ENCODE measurements at regions not wholly inside any gene's neighbourhood (a gene's known extent, or its start where the extent isn't known, plus 50 kb on each side); places are given as distances from the start of the nearest gene placed in this dataset.

DNA sequence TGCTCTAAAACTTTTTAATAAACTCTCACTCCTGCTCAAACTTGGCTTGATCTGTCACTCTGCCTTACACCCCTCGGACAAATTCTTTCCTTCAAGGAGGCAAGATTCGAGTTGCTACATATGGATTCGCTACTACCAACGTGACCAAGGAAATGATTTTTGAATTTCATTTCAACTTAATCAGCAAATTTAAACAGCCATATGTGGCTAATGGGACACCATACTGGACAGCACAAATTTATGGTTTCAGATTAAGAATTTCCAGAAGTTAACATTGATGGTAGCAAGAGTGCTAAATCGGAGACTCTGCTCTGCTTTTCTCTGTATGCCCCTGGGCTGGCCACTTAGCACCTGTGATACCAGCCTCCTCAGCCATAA, 318.2 kb upstream of the PSMD7 start:
- Histone ChIP-seq H3K4me1 (ENCODE audit: insufficient read depth) (no peaks in the 10 kb centered on the region), H4K20me1 (ENCODE audit: insufficient read depth, poor library complexity, severe bottlenecking) (no peaks in the 10 kb centered on the region), H3K9me2 (replicated peaks; ENCODE audit: insufficient read depth) (no peaks in the 10 kb centered on the region), H3K4me3 (no peak overlapping the region), H3K9me3 (ENCODE audit: low read depth) (no peaks in the 10 kb centered on the region), H3K36me3 (replicated peaks; ENCODE audit: insufficient read depth, low read depth) (no peaks in the 10 kb centered on the region), H3K27me3 (no peaks in the 10 kb centered on the region), H3K4me2 (no peak overlapping the region), H3K27ac (no peak overlapping the region), H3K79me2 (no peaks in the 10 kb centered on the region), H2AFZ (no peak overlapping the region)
- DNase-seq (ENCODE audit: low spot score): no peak
- no peak for TF ChIP-seq EZH2 (IDR thresholded peaks at IDR 0.05; ENCODE audit: borderline replicate concordance)
- TF ChIP-seq EZH2phosphoT487 (IDR thresholded peaks at IDR 0.05; ENCODE audit: low read depth, severe bottlenecking, unreplicated experiment): no peak
- TF ChIP-seq, protein P1, sequence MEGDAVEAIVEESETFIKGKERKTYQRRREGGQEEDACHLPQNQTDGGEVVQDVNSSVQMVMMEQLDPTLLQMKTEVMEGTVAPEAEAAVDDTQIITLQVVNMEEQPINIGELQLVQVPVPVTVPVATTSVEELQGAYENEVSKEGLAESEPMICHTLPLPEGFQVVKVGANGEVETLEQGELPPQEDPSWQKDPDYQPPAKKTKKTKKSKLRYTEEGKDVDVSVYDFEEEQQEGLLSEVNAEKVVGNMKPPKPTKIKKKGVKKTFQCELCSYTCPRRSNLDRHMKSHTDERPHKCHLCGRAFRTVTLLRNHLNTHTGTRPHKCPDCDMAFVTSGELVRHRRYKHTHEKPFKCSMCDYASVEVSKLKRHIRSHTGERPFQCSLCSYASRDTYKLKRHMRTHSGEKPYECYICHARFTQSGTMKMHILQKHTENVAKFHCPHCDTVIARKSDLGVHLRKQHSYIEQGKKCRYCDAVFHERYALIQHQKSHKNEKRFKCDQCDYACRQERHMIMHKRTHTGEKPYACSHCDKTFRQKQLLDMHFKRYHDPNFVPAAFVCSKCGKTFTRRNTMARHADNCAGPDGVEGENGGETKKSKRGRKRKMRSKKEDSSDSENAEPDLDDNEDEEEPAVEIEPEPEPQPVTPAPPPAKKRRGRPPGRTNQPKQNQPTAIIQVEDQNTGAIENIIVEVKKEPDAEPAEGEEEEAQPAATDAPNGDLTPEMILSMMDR (IDR thresholded peaks at IDR 0.05; ENCODE audit: poor library complexity): no peak
- 92% methylated on average over 5 of the region's 5 CpGs for WGBS (ENCODE audit: low lambda C conversion rate, missing lambda C conversion rate)

DNA sequence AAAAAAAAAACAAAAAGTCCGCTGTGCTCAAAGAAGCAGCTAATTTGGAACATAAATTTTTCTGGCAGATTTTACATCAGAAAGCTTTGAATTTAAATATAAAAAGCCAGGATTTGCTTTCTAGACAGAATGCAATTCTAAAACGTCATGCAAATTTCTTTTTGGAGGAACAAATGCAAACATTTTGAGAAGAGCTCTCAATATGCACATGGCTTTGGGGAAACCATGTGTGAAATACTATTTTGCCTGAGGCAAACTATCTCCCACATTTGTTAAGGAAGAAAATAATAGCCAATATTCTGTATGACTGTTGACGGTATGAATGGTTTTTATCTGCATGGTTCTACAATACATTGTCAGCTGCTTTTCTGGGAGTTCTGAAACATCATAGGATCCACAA, 320.0 kb upstream of the PSMD7 start:
- Histone ChIP-seq H3K27ac (no peak overlapping the region), H2AFZ (no peak overlapping the region), H3K4me3 (no peak overlapping the region), H3K4me1 (ENCODE audit: insufficient read depth) (no peaks in the 10 kb centered on the region), H3K9me2 (replicated peaks; ENCODE audit: insufficient read depth) (no peaks in the 10 kb centered on the region), H3K36me3 (replicated peaks; ENCODE audit: insufficient read depth, low read depth) (no peaks in the 10 kb centered on the region), H4K20me1 (ENCODE audit: insufficient read depth, poor library complexity, severe bottlenecking) (no peaks in the 10 kb centered on the region), H3K79me2 (no peaks in the 10 kb centered on the region), H3K27me3 (no peaks in the 10 kb centered on the region), H3K4me2 (no peak overlapping the region), H3K9me3 (ENCODE audit: low read depth) (no peaks in the 10 kb centered on the region)
- no peak for DNase-seq (ENCODE audit: low spot score)
- TF ChIP-seq EZH2phosphoT487 (IDR thresholded peaks at IDR 0.05; ENCODE audit: low read depth, severe bottlenecking, unreplicated experiment) (no peak), EZH2 (IDR thresholded peaks at IDR 0.05; ENCODE audit: borderline replicate concordance) (no peak)
- TF ChIP-seq, protein P1 (IDR thresholded peaks at IDR 0.05; ENCODE audit: poor library complexity): no peak
- WGBS (ENCODE audit: low lambda C conversion rate, missing lambda C conversion rate): 87% methylated on average over 3 of the region's 3 CpGs

DNA sequence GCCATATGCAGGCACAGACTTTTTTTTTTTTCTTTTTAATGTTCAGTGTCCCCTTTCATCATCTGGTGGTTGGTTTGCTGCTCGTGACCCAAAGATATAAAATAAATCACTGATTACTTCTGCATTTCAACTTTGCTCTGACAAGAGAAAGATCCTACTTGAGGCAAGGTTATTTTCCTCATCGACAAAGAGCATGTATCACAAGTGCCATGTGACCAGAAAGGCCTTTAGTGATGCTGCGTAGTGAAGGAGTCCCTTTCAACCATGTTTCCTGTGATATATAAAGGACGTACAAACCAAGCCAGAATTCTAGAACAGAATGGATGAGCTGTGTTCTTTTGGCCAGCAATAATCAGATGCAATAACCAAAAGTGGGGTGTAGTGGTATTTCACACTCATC, 323.4 kb upstream of the PSMD7 start:
- Histone ChIP-seq H2AFZ (no peak overlapping the region), H3K27ac (no peak overlapping the region), H3K4me3 (no peak overlapping the region), H3K4me2 (no peak overlapping the region), H3K9me2 (replicated peaks; ENCODE audit: insufficient read depth) (no peaks in the 10 kb centered on the region), H3K4me1 (ENCODE audit: insufficient read depth) (no peaks in the 10 kb centered on the region), H3K36me3 (replicated peaks; ENCODE audit: insufficient read depth, low read depth) (no peaks in the 10 kb centered on the region), H3K79me2 (no peaks in the 10 kb centered on the region), H4K20me1 (ENCODE audit: insufficient read depth, poor library complexity, severe bottlenecking) (no peaks in the 10 kb centered on the region), H3K27me3 (no peaks in the 10 kb centered on the region), H3K9me3 (ENCODE audit: low read depth) (no peaks in the 10 kb centered on the region)
- DNase-seq (ENCODE audit: low spot score): no peak
- 79% methylated on average over 4 of the region's 4 CpGs for WGBS (ENCODE audit: low lambda C conversion rate, missing lambda C conversion rate)
- TF ChIP-seq EZH2phosphoT487 (IDR thresholded peaks at IDR 0.05; ENCODE audit: low read depth, severe bottlenecking, unreplicated experiment) (no peak), EZH2 (IDR thresholded peaks at IDR 0.05; ENCODE audit: borderline replicate concordance) (no peak)
- TF ChIP-seq, protein P1 (IDR thresholded peaks at IDR 0.05; ENCODE audit: poor library complexity): no peak

DNA sequence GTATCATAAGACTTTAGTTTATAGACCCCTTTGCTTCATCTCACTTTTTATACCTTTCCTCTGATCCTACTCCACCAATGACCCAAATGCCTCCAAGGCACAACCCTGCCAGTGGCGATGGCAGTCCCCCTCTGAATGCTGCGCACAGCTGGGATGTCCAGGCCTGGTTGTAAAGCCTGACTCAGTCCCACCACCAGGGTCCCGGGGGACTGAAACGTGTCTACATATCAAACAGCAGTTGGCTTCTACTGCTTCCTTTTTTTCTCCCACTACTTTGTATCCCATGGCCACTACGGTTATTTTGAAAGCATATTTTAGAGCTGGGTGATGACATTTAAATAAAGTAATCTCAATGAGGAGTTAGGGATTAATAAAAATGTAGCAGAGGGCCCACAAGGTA, 329.8 kb upstream of the PSMD7 start:
- Histone ChIP-seq H3K4me2 (no peak overlapping the region), H3K4me3 (no peak overlapping the region), H3K27ac (no peak overlapping the region), H3K4me1 (ENCODE audit: insufficient read depth) (no peaks in the 10 kb centered on the region), H3K36me3 (replicated peaks; ENCODE audit: insufficient read depth, low read depth) (no peaks in the 10 kb centered on the region), H3K79me2 (no peaks in the 10 kb centered on the region), H3K27me3 (no peaks in the 10 kb centered on the region), H3K9me2 (replicated peaks; ENCODE audit: insufficient read depth) (no peaks in the 10 kb centered on the region), H4K20me1 (ENCODE audit: insufficient read depth, poor library complexity, severe bottlenecking) (no peaks in the 10 kb centered on the region), H2AFZ (no peak overlapping the region), H3K9me3 (ENCODE audit: low read depth) (no peaks in the 10 kb centered on the region)
- DNase-seq (ENCODE audit: low spot score): no peak
- TF ChIP-seq EZH2 (IDR thresholded peaks at IDR 0.05; ENCODE audit: borderline replicate concordance): no peak
- no peak for TF ChIP-seq EZH2phosphoT487 (IDR thresholded peaks at IDR 0.05; ENCODE audit: low read depth, severe bottlenecking, unreplicated experiment)
- TF ChIP-seq, protein P1 (IDR thresholded peaks at IDR 0.05; ENCODE audit: poor library complexity): no peak
- 81% methylated on average over 5 of the region's 5 CpGs for WGBS (ENCODE audit: low lambda C conversion rate, missing lambda C conversion rate)
